ENCODE measurements at regions not wholly inside any gene's neighbourhood (a gene's known extent, or its start where the extent isn't known, plus 50 kb on each side); places are given as distances from the start of the nearest gene placed in this dataset.

DNA sequence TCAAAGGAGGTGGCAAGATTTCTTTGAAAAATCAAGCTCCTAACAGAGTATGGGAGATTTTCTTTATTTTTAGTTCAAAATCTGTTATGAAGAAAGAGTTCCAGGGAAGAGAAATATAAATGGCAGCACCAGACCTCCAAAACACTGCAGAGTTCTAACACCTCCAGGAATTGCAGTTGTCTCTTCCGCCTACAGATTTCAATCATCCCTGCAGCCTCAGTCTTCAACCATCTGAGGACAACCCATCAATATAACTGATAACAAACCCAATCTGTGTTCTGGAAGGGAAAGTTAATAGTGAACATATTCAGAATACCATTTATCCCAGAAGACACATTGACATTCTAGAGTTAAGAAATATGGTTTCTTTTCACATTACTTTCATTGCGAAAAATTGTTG is 296.1 kb downstream of the ARAP2 start:
- no peak for DNase-seq (ENCODE audit: low spot score)

DNA sequence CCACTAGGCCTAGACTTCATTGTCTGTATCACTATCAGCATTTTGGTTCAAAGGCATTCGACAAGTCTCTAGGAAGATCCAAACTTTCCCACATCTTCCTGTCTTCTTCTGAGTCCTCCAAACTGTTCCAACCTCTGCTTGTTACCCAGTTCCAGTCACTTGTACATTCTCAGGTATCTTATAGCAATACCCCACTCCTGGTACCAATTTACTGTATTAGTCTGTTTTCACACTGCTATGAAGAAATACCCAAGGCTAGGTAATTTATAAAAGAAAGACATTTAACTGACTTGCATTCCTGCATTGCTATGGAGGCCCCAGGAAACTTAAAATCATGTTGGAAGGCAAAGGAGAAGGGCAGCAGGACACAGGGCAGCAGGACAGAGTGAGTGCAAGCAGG is 293.9 kb downstream of the ARAP2 start:
- no peak for DNase-seq (ENCODE audit: low spot score)

DNA sequence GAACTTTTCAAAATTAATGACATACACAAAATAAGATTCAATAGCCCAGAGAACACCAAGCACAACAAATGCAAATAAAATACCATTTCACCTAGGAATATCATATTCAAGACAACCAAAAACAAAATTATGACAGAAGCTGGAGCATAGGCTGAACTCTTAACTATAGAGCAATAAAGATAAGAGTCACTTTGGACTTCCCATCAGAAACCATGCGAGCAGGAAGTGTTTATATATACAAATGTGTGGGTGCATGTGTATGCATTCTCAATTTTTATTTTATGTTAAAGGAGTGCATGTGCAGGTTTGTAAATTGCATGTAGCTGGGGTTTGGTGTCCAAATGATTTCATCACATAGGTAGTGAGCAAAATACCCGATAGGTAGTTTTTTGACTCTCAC is 291.6 kb downstream of the ARAP2 start:
- no peak for DNase-seq (ENCODE audit: low spot score)

DNA sequence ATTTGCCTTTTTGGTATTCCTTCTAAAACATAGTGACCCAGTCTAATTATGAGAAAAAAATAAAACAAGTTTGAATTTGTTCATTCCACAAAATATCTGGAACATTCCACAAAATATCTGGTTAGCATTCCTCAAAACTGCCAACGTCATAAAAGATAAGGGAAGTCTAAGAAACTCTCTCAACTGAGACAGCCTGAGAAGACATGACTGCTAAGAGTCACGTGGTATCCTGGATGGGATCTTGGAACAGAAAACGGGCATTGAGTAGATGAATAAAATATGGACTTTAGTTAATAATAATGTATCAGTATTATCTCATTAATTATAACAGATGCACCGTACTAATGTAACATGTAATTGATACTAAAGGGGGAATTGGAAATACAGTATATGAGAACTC is 280.9 kb downstream of the ARAP2 start:
- no peak for DNase-seq (ENCODE audit: low spot score)

DNA sequence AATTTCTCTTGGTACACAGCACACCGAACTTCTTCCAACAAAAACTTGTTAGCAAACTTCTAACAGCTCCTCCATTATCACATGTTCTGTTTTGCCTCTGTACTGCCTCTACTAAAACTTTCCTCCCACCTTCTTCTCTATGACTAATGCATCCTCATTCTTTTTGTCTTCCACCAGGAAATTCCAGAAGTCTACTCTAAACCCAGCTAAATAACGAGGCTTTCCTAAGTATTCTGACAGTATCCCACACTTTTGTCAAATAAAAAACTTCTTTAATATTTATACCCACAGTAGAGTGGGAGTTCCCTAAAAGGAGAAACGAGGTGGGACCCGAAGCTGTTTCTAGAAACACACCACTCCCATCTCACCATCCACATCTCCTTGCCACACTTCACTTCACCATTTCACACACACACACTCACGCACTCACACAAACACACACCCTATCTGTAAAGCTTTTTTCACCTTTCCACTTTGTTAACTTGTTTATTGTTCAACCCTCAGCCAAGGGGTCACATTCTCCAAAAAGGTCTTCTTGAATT is 280.3 kb downstream of the ARAP2 start:
- DNase-seq (ENCODE audit: low spot score), result no peak

DNA sequence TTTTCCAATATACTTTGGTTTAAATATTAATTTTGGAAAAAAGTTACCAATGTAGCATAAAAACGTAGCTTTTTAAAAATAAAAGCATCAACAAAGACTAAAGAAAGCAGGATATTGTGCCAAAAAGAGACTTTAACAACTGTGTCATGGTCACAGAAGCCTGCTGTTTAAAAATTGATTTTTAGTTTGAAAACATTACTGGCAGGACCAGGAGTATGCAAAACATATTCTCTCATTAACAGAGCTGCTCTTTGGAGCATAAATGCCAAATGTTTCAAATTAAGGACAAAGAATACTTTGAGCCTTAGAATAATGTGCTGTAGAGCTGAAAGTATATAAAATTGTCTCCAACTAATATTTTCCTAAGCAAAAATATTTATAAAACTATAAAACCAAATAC is 279.0 kb downstream of the ARAP2 start:
- no peak for DNase-seq (ENCODE audit: low spot score)

DNA sequence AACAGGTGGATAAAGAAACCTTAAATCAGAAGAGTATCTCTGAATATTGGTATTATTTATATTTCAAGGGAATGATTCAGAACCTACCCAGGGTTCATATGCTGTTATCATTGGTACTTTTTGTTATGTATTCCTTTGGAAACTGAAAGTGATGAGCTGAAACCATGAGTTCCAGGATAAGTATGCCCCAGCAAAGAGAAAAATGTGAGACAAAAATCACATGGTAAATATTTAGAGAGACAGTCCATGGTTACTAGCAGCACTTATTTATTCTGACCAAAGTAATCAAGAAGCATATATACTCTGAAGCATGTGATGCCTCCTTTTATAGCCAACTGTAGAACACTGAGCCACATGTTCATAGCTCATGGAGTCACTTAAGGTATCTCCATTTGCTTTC is 277.7 kb downstream of the ARAP2 start:
- no peak for DNase-seq (ENCODE audit: low spot score)

DNA sequence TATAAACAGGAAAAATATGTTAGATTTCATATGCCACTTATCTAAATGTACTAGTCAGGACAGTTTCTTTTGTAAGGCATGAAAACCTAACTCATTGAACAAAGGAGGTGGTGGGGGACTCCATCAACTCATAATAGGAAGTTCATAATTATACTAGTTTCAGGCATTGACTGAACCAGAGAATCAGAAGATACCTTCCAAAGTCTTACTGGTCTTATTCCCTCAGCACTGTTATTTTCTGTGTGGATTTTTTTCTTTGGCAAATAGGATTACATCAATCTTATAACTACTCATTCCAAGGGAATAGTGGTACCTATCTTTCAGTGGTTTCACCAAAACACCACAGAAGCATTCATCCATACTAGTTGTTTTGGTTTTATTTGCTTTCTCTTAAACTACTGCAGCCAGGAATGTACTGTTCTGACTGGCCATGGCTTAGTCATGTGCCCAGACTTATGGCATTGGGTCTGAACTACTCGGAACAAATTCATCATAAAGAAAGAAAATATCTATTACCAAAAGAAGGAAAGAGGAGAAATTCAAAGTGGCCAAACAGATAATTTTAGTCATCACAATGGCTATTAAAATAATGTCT is 273.9 kb downstream of the ARAP2 start:
- DNase-seq (ENCODE audit: low spot score), result no peak

DNA sequence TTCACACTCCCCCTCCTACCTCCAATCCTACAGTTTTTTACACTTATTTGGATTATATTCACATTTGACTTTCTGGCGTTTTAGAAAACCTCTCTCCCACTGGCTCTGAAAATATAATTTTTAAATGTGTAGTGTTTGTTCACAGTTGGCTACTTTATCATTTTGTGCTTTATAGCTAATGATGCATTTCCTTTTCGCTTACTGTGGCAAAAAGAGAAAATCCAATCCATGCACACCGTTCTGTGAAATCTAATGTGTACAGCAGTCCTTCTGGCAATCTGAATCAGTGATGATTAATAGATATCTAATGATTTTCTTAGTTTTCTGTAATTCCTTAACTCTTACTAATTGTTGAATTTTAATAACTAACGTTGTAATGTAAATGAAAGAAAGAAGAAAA is 271.5 kb downstream of the ARAP2 start:
- no peak for DNase-seq (ENCODE audit: low spot score)

DNA sequence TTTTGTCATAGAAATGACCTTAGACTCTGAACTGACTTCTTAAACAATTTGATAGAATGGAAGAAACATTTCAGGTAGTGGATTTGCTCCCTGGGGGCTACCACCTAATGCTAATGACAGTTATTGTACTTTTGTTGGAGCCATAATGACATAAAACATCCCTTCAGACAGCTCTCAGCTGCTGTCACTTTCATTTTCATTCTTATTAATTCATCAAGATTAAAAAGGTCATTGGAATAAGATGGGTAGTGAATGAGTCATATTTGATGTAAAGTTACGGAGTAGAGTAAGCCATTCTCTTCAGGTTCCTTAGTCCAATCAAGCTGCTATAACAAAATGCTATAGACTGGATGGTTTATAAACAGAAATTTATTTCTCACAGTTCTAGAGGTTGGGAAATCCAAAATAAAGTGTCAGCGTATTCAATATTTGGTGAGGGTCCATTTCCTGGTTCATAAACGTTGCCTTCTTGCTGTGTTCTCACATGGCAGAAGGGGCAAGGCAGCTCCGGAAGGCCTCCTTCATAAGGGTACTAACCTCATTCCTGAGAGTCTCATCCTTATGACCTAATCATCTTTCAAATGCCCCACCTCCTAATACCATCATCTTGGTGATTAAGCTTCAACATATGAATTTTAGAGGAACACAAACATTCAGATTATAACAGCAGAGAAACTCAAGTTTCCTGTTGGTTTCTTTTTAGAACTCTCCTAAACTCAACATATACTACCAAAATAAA is 268.5 kb downstream of the ARAP2 start:
- no peak for DNase-seq (ENCODE audit: low spot score)

DNA sequence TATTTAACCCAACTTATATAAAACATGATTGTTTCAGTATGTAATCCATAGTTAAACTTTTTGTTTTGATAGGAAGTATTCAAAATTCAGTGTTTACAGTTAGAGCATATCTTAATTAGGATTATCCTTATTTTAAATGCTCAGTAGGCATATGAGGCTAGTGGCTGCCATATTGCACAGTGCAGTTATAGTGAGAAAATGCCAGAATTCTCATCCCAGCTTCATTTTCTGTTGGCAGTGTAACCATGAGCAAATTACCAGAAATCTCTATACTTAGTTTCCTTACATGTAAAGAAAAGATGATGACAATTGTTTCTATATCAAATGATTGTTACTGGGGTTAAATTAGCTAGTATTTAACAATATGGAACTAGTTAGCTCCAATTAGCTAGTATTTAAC is 265.8 kb downstream of the ARAP2 start:
- DNase-seq (ENCODE audit: low spot score), result no peak

DNA sequence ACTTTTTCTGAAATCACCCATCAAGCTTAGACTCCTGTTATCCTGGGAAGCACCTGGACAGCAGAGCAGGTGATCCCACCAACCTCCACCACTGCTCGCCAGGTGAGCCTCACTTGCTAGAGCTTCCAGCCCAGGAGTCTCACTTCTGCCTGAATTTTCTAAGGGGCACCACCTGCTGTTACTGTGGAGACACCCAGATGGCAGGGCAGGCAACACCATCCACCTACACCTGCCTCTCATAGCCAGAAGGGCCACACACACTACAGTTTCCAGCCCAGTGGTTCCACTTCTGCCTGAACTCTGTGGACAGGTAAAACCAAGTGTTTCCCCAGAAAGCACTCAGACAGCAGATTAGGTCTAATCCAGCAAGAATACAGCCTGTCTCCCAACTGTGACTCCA is 262.0 kb downstream of the ARAP2 start:
- DNase-seq (ENCODE audit: low spot score), result no peak

DNA sequence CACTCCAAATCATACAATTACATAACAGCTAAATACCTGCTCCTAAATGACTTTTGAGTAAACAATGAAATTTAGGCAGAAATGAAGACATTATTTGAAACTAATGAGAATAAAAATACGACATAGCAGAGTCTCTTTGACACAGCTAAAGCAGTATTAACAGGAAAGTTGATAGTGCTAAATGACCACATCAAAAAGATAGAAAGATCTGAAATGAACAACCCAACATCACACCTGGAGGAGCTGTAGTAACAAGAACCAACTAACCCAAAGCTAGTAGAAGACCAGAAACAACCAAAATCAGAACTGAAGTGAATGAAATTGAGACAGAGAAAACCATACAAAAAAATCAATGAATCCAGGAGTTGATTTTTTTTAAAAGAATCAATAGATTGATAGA is 257.8 kb downstream of the ARAP2 start:
- no peak for DNase-seq (ENCODE audit: low spot score)

DNA sequence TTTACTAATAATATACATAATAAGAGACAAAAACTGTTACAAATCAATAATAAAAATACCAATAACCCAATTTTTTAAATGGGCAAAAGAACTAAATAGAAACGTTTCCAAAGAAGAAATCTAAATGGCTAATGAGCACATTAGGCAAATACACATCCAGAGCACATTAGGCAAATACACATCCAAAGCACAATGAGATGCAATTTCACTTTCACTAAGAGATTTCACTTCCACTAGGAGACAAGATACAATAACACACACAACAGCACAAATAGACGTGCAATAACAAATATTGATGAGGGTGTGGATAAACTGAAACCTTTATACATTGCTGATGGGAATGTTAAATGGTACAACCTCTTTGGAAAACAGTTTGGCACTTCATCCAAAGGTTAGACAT is 250.7 kb downstream of the ARAP2 start:
- no peak for DNase-seq (ENCODE audit: low spot score)

DNA sequence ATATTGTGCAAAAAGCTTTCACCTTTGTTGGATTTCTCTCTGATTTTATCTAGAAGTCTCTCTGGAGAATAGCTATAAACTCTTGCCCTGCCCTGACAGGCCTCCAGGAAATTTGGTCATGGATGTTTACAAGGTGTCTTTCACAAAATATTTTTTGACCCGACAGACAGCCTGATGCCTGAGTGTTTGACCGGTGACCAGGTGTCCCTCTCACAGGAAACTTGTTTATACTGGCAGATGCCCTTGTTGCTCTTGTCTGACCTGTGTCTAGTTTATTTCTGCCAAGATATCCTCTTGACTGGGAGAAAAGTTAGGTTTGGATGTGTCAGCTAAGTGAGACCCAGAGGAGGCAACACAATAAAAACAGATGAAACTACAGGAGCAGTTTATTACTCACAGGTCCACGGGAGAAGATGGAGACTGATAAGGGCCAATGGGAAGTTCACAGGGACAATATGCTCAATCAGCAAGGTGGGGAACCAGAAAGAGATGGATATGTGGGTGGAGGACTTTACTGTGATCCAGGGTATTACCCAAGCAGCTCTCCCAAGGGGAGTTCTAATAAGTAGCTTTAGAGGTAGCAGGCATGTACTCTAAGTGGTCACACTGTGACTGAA is 243.3 kb downstream of the ARAP2 start:
- no peak for DNase-seq (ENCODE audit: low spot score)

DNA sequence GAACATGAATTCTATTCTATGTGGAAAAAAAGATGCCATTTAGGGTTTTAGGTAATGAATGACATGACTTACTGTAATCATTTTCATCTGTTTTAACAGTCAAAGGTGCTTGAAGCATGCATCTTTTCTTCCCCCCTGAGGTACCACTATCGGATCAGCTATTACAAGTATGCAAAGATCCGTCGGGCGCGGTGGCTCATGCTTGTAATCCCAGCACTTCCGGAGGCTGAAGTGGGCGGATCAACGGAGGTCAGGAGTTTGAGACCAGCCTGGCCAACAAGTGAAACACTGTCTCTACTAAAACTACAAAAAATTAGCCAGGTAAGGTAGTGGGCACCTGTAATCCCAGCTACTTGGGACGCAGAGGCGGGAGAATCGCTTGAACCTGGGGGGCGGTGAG is 241.3 kb downstream of the ARAP2 start:
- DNase-seq (ENCODE audit: low spot score), result no peak

DNA sequence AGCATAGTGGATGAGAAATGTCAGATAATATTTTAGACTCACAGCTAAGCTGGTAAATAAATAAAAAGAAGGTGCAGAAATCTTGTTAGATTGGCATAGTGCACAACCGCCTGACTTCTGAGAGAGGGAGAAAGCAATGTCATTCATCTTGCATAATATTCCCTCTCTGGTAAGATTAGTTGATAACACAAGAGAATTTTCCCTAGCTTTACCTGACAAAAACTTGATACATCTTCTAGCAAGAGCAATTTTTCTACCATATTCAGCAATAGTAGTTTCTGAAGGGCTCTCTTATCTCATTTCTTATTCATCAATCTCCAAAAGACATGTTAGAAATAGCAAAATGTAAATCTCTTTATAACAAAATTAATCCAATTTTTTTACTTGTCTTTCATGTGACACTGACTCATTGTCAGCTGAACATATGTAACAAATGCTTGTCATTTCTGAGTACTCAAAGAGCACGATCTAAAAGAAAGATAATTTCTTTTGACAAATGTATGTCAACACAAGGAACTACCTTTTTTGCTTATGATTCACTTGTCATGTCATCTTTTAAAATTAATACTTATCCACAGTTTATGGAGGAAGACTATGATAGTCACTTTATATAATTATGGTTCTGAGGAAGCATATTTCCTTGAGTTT is 240.0 kb downstream of the ARAP2 start:
- DNase-seq (ENCODE audit: low spot score), result no peak

DNA sequence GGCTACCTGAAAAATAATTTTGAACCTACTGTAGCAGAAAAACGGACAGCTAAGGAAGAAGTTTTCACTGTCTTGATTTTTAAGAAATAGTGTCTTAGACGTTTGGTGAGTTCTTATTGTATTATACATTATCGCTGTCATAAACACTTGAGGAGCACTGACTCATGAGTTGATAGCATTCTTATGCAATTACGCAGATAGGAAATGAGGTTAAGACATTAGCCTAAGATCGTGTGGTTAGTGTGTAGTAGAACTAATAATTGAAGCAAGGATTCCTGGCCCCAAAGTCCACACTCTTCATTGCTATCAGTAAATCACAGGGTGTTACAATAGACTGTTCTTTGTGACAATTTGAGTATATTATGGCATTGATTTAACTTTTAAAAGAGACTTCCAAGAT is 238.1 kb downstream of the ARAP2 start:
- no peak for DNase-seq (ENCODE audit: low spot score)

DNA sequence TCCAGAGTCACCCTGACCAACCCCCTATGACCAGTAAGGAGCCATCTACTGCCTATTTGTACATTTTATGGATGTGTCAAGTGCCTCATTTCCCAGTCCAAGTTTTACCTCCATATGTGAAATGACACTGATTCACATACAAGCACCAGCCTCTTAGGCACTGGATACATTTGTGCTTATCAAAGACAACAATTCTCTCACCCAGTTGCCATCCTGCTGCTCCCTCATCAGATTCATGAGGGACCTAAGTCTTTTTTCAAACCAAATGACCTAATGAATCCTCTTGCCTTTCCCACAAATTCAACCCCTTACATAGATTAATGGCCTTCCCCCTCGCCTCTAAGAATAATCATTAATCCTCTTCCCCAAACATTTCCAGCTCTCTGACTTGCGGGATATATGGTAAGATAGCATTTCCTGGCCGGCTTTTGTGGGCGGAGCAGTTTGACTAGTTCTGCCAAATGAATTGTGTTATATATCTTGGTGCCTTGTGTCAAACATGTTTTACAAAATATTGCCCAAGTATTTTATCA is 233.9 kb downstream of the ARAP2 start:
- DNase-seq (ENCODE audit: low spot score), result no peak

DNA sequence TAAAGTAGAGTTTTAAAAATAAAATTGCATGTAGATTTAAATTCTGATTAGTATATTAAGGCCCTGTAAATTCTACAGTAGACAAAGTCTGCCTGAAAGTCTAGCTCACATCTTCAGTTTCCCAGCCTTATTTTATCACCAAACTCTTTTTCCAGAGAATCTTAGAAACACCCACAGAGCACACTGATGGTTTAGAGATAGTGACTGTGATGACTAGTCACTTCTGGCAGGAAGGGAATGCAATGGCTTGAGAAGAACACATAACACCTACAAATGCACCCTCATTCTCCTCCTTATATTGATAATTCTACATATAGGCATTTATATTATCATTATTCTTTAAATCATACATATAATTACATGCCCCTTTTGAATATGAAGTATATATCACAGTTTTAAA is 232.9 kb downstream of the ARAP2 start:
- no peak for DNase-seq (ENCODE audit: low spot score)

DNA sequence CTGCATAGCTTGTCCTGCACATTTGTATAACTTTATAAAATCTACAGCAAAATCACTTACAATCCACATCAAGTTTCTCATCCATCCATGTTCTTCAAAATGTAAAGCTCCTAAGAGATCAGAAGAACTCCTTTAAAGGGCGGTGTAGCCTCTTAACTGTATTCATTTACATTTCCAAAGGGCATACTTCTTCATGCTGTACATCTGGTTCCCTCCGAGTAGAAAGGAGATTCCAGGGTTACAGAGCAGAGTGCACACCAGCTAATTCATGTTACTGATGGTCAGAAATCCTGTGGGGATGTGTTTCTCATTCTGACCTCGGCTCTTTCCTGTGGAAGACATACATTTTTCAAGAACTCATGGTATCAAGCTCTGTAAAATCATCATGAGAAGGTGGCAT is 231.8 kb downstream of the ARAP2 start:
- no peak for DNase-seq (ENCODE audit: low spot score)

DNA sequence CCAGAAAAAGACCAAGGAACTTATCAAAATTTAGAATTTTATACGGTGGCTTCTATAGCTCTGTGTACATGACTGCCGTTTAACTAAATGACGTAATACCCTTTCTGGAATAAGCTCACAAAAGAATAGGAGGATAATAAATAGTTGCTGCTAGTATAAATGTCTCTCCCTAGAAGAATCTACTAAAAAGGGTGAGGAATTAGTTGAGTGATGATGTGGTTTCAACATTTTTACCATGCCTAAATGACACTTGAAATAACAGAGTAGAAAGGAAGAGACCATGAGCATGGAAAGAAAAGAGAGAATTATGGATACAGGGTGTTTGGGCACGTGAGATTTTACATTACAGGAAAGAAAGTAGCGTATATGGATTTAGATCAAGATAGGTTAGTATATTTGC is 231.1 kb downstream of the ARAP2 start:
- no peak for DNase-seq (ENCODE audit: low spot score)
